Liver (tissue), 3 donors: ENCODE measurements at regions not wholly inside any gene's neighbourhood (a gene's known extent, or its start where the extent isn't known, plus 50 kb on each side); places are given as distances from the start of the nearest gene placed in this dataset.

ENCODE experiments used
- EGR1 ChIP-seq, 2 donors: IDR thresholded peaks; 2 replicates each; pipeline ENCODE4 v1.6.1; 2016 to 2018; ENCODE audit warnings: antibody characterized with exemption in 2 of 2, low read depth in 2 of 2
- GABPA ChIP-seq, 2 donors: IDR thresholded peaks in 1 of 2; conservative IDR thresholded peaks in 1 of 2; 2 replicates each; pipeline ENCODE4 v1.6.1; 2016; ENCODE audit warnings: antibody characterized with exemption in 2 of 2, mild to moderate bottlenecking in 1 of 2, moderate library complexity in 1 of 2
- HNF4A ChIP-seq, 2 donors: conservative IDR thresholded peaks; 2 replicates each; pipeline ENCODE4 v1.6.1; 2016; ENCODE audit warnings: antibody characterized with exemption in 2 of 2, mild to moderate bottlenecking in 2 of 2
- NR2F2 ChIP-seq: IDR thresholded peaks from 2 replicates; pipeline ENCODE4 v1.6.1; 2016; ENCODE audit warnings: antibody characterized with exemption
- RAD21 ChIP-seq, 2 donors: IDR thresholded peaks; 2 replicates each; pipeline ENCODE4 v1.6.1; 2016; ENCODE audit warnings: antibody characterized with exemption in 2 of 2, mild to moderate bottlenecking in 2 of 2
- SP1 ChIP-seq: IDR thresholded peaks from 2 replicates; pipeline ENCODE4 v1.6.1; 2018; ENCODE audit warnings: antibody characterized with exemption, mild to moderate bottlenecking
- TAF1 ChIP-seq: conservative IDR thresholded peaks from 2 replicates; pipeline ENCODE4 v1.6.1; 2016; ENCODE audit warnings: antibody characterized with exemption, mild to moderate bottlenecking
- YY1 ChIP-seq: IDR thresholded peaks from 2 replicates; pipeline ENCODE4 v1.6.1; 2016; ENCODE audit warnings: antibody characterized with exemption, mild to moderate bottlenecking
- TF ChIP-seq, protein P1 (sequence below): fragments of 150-350 bp; IDR thresholded peaks from 2 replicates; pipeline ENCODE4 v1.5.1; 2017; ENCODE audit warnings: improper control_type of control experiment, low read depth, low read length; ENCODE audit not compliant: missing input control
- TF ChIP-seq, protein P2 (sequence below): IDR thresholded peaks from 2 replicates; pipeline ENCODE4 v1.6.1; 2016; ENCODE audit warnings: antibody characterized with exemption
- TF ChIP-seq, protein P3 (sequence below): IDR thresholded peaks from 2 replicates; pipeline ENCODE4 v1.6.1; 2016; ENCODE audit warnings: antibody characterized with exemption, mild to moderate bottlenecking
- TF ChIP-seq, protein P4 (sequence below): IDR thresholded peaks from 2 replicates; pipeline ENCODE4 v1.6.1; 2016; ENCODE audit warnings: antibody characterized with exemption
- donor health status: healthy.
- donor health status: healthy.

DNA sequence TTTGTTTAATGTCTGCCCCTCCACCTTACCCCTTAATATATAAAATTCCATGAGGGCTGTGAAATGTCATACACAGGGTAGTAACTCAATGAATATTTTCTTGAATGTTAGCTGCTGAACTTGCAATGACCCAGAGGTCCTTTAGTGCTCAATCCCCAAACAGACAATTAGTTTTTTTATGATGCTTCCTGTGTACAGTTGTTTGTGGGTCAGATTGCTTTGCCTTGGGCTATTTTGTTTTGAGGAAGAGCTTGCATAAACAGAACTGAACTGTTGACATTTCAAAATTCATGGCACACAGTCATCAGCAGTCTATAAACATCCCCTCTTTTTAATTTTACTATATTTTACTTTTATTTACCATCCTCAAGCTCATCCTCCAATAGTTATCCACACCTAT lies 820.5 kb upstream of the SEL1L start:
- TF ChIP-seq, protein P1, sequence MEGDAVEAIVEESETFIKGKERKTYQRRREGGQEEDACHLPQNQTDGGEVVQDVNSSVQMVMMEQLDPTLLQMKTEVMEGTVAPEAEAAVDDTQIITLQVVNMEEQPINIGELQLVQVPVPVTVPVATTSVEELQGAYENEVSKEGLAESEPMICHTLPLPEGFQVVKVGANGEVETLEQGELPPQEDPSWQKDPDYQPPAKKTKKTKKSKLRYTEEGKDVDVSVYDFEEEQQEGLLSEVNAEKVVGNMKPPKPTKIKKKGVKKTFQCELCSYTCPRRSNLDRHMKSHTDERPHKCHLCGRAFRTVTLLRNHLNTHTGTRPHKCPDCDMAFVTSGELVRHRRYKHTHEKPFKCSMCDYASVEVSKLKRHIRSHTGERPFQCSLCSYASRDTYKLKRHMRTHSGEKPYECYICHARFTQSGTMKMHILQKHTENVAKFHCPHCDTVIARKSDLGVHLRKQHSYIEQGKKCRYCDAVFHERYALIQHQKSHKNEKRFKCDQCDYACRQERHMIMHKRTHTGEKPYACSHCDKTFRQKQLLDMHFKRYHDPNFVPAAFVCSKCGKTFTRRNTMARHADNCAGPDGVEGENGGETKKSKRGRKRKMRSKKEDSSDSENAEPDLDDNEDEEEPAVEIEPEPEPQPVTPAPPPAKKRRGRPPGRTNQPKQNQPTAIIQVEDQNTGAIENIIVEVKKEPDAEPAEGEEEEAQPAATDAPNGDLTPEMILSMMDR, result no peak
- TF ChIP-seq RAD21 (IDR thresholded peaks at IDR 0.05) (no peak), TAF1 (no peak), EGR1 (IDR thresholded peaks at IDR 0.05; ENCODE audit: low read depth in 2 of 2) (no peak), GABPA (IDR thresholded peaks at IDR 0.05 in 1 of 2, conservative IDR thresholded peaks at IDR 0.05 in 1 of 2) (no peak), YY1 (no peak), HNF4A (conservative IDR thresholded peaks at IDR 0.05) (no peak), NR2F2 (no peak), SP1 (no peak)
- TF ChIP-seq, protein P2, sequence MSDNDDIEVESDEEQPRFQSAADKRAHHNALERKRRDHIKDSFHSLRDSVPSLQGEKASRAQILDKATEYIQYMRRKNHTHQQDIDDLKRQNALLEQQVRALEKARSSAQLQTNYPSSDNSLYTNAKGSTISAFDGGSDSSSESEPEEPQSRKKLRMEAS, result no peak
- TF ChIP-seq, protein P3, sequence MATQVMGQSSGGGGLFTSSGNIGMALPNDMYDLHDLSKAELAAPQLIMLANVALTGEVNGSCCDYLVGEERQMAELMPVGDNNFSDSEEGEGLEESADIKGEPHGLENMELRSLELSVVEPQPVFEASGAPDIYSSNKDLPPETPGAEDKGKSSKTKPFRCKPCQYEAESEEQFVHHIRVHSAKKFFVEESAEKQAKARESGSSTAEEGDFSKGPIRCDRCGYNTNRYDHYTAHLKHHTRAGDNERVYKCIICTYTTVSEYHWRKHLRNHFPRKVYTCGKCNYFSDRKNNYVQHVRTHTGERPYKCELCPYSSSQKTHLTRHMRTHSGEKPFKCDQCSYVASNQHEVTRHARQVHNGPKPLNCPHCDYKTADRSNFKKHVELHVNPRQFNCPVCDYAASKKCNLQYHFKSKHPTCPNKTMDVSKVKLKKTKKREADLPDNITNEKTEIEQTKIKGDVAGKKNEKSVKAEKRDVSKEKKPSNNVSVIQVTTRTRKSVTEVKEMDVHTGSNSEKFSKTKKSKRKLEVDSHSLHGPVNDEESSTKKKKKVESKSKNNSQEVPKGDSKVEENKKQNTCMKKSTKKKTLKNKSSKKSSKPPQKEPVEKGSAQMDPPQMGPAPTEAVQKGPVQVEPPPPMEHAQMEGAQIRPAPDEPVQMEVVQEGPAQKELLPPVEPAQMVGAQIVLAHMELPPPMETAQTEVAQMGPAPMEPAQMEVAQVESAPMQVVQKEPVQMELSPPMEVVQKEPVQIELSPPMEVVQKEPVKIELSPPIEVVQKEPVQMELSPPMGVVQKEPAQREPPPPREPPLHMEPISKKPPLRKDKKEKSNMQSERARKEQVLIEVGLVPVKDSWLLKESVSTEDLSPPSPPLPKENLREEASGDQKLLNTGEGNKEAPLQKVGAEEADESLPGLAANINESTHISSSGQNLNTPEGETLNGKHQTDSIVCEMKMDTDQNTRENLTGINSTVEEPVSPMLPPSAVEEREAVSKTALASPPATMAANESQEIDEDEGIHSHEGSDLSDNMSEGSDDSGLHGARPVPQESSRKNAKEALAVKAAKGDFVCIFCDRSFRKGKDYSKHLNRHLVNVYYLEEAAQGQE, result no peak
- TF ChIP-seq, protein P4, sequence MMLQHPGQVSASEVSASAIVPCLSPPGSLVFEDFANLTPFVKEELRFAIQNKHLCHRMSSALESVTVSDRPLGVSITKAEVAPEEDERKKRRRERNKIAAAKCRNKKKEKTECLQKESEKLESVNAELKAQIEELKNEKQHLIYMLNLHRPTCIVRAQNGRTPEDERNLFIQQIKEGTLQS, result no peak
